Activated CD8-positive, alpha-beta T cell treated with anti-CD3 and anti-CD28 coated beads, Interleukin-2, amount 10 ng/mL, durations not matched to agents 7 days and 5 days (primary cell): ENCODE measurements at regions not wholly inside any gene's neighbourhood (a gene's known extent, or its start where the extent isn't known, plus 50 kb on each side); places are given as distances from the start of the nearest gene placed in this dataset.

ENCODE experiments used
- ATAC-seq: fragments of 150-1000 bp; cut with Tn5 transposase; one replicate; pipeline ENCODE4 v1.10.0; 2021; ENCODE audit warnings: moderate library complexity
- CTCF ChIA-PET: fragments of 350-600 bp; sonication (Branson Sonifier 250); formaldehyde crosslinking; loops from one replicate; lab custom pipeline; 2021; ENCODE audit warnings: antibody characterized with exemption; lab: Charles Lee
- POLR2A ChIA-PET: fragments of 350-600 bp; sonication (Branson Sonifier 250); formaldehyde crosslinking; loops from one replicate; lab custom pipeline; 2021; ENCODE audit warnings: antibody characterized with exemption; lab: Charles Lee
- DNase-seq: peaks from one replicate; pipeline ENCODE4 v3.0.0-alpha.2; 2020
- H3K27ac Mint-ChIP-seq: one replicate; pipeline ENCODE4 v1.8.0; 2021; ENCODE audit warnings: mild to moderate bottlenecking, mixed read lengths
- H3K27me3 Mint-ChIP-seq: one replicate; pipeline ENCODE4 v1.8.0; 2021; ENCODE audit warnings: low read depth, mixed read lengths
- H3K36me3 Mint-ChIP-seq: one replicate; pipeline ENCODE4 v1.8.0; 2021; ENCODE audit warnings: low read depth, mixed read lengths
- H3K4me1 Mint-ChIP-seq: one replicate; pipeline ENCODE4 v1.8.0; 2021; ENCODE audit warnings: low read depth, mixed read lengths
- H3K4me3 Mint-ChIP-seq: one replicate; pipeline ENCODE4 v1.8.0; 2021; ENCODE audit warnings: mild to moderate bottlenecking, mixed read lengths
- H3K9me3 Mint-ChIP-seq: one replicate; pipeline ENCODE4 v1.8.0; 2022; ENCODE audit warnings: mixed read lengths; ENCODE audit not compliant: insufficient read depth

- Mint-ChIP-seq H3K4me3 (no peak overlapping the region), H3K36me3 (no peaks in the 10 kb centered on the region), H3K27me3 (peaks cover 10% of the 10 kb centered on the region), H3K4me1 (no peaks in the 10 kb centered on the region), H3K9me3 (no peaks in the 10 kb centered on the region), H3K27ac (no peak overlapping the region)
- CTCF ChIA-PET, result no interaction called here
- ATAC-seq (no peak), DNase-seq (no peak)
- POLR2A ChIA-PET, result no interaction called here
Observed at GRCh38 chr3:194967151-194968117, 281.8 kb downstream of the FAM43A start.

- ChIA-PET CTCF (no interaction called here), POLR2A (no interaction called here)
- DNase-seq (no peak), ATAC-seq (no peak)
- Mint-ChIP-seq H3K4me1 (no peaks in the 10 kb centered on the region), H3K36me3 (no peaks in the 10 kb centered on the region), H3K27me3 (peaks cover 13% of the 10 kb centered on the region), H3K27ac (no peak overlapping the region), H3K9me3 (no peaks in the 10 kb centered on the region), H3K4me3 (no peak overlapping the region)
Observed at GRCh38 chr3:194970066-194970465, 284.4 kb downstream of the FAM43A start.

DNA sequence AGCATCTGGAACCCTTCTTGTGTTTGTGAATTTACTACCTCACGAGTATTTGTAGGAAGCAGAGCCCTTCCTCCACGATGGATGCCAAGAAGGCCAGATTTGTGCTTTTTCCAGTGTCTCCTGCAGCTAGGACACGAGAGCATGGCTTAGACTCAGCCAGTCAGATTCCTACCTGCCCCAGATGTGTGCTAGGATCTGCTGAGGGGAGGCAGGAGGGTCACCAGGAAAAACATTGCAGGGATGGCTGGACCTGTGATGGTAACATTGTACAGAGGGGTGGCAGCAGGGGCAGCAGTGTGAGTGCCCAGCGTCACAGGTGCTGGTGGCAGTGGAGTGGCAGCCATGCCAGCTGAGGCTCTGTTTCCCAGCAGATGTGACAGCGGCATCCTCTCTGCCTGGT lies 285.3 kb downstream of the FAM43A start:
- Mint-ChIP-seq H3K9me3 (no peaks in the 10 kb centered on the region), H3K27me3 (peaks cover 11% of the 10 kb centered on the region), H3K36me3 (no peaks in the 10 kb centered on the region), H3K4me3 (no peak overlapping the region), H3K4me1 (no peaks in the 10 kb centered on the region), H3K27ac (no peak overlapping the region)
- no peak for ATAC-seq
- ChIA-PET POLR2A (no interaction called here), CTCF (interaction anchor here (1.3 kb wide), 1 partner anchor 11 kb away, joined by 3 read pairs; no protein-coding TSS in a partner anchor)
- DNase-seq, result no peak

DNA sequence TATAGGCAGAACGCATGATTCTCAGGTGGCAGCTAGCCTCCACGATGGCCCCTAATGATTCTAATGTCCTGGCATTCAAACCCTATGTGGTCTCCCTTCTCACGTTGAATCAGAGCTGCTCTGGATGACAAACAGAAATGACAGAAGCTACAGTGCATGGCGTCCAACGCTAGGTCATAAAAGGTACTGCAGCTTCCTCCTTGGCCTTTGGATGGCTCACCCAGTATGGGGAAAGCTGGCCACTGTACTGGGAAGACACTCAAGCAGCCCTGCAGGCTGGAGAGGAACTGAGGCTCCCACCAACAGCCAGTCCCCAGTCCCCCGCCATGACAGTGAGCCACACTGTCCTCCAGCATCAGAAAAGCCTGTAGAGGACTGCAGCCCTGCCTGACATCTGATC lies 286.3 kb downstream of the FAM43A start:
- Mint-ChIP-seq H3K9me3 (no peaks in the 10 kb centered on the region), H3K27me3 (peaks cover 11% of the 10 kb centered on the region), H3K4me3 (no peak overlapping the region), H3K36me3 (no peaks in the 10 kb centered on the region), H3K27ac (no peak overlapping the region), H3K4me1 (no peaks in the 10 kb centered on the region)
- ChIA-PET POLR2A (no interaction called here), CTCF (interaction anchor here (1.3 kb wide), 1 partner anchor 10 kb away, joined by 3 read pairs; no protein-coding TSS in a partner anchor)
- DNase-seq, result no peak
- no peak for ATAC-seq

DNA sequence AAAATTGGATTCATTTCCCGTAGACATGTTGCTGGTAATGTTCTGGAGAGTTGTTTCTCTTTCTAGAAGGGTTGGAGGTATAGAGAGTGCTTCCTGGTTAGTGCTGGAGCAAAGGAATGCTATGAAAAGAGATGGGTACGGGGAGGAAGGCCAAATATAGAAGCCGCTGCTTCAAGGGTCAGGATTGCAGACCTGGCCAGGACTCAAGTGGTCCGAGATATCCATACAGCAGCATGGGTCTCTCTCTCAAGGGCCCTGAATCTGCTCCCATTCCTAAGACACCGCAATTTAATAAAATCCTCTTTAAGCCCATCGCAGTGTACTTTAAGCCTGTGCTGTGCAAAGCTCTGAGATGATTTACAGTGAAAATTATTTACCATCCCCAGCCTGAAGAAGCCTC lies 287.0 kb downstream of the FAM43A start:
- no peak overlapping the region for H3K27ac Mint-ChIP-seq
- no peaks in the 10 kb centered on the region for H3K36me3 Mint-ChIP-seq
- DNase-seq (no peak), ATAC-seq (no peak)
- CTCF ChIA-PET, result no interaction called here
- H3K27me3 Mint-ChIP-seq, result peaks cover 11% of the 10 kb centered on the region
- H3K4me1 Mint-ChIP-seq, result no peaks in the 10 kb centered on the region
- no peaks in the 10 kb centered on the region for H3K9me3 Mint-ChIP-seq
- H3K4me3 Mint-ChIP-seq, result no peak overlapping the region
- POLR2A ChIA-PET, result no interaction called here

- no peak for ATAC-seq
- peaks cover 17% of the 10 kb centered on the region for H3K27me3 Mint-ChIP-seq
- DNase-seq, result no peak
- POLR2A ChIA-PET, result no interaction called here
- no peak overlapping the region for H3K27ac Mint-ChIP-seq
- H3K4me1 Mint-ChIP-seq, result no peaks in the 10 kb centered on the region
- H3K4me3 Mint-ChIP-seq, result no peak overlapping the region
- H3K36me3 Mint-ChIP-seq, result no peaks in the 10 kb centered on the region
- CTCF ChIA-PET, result no interaction called here
- no peaks in the 10 kb centered on the region for H3K9me3 Mint-ChIP-seq
Observed at GRCh38 chr3:194973366-194974000, 287.8 kb downstream of the FAM43A start.

- H3K27ac Mint-ChIP-seq, result no peak overlapping the region
- H3K4me1 Mint-ChIP-seq, result no peaks in the 10 kb centered on the region
- DNase-seq (no peak), ATAC-seq (no peak)
- H3K27me3 Mint-ChIP-seq, result peaks cover 18% of the 10 kb centered on the region
- H3K9me3 Mint-ChIP-seq, result no peaks in the 10 kb centered on the region
- no peaks in the 10 kb centered on the region for H3K36me3 Mint-ChIP-seq
- H3K4me3 Mint-ChIP-seq, result no peak overlapping the region
- ChIA-PET CTCF (no interaction called here), POLR2A (no interaction called here)
Observed at GRCh38 chr3:194974468-194975135, 288.9 kb downstream of the FAM43A start.

GRCh38 chr3:194976049-194976451 lies 290.4 kb downstream of the FAM43A start:
- ChIA-PET POLR2A (no interaction called here), CTCF (no interaction called here)
- peaks cover 19% of the 10 kb centered on the region for H3K27me3 Mint-ChIP-seq
- no peaks in the 10 kb centered on the region for H3K4me1 Mint-ChIP-seq
- H3K9me3 Mint-ChIP-seq, result no peaks in the 10 kb centered on the region
- DNase-seq (no peak), ATAC-seq (no peak)
- H3K27ac Mint-ChIP-seq, result no peak overlapping the region
- H3K36me3 Mint-ChIP-seq, result no peaks in the 10 kb centered on the region
- no peak overlapping the region for H3K4me3 Mint-ChIP-seq

- POLR2A ChIA-PET, result interaction anchor here (0.6 kb wide), 1 partner anchor 29 kb away, joined by 3 read pairs; no protein-coding TSS in a partner anchor
- CTCF ChIA-PET, result no interaction called here
- H3K4me3 Mint-ChIP-seq, result no peak overlapping the region
- H3K4me1 Mint-ChIP-seq, result no peaks in the 10 kb centered on the region
- no peaks in the 10 kb centered on the region for H3K9me3 Mint-ChIP-seq
- H3K27me3 Mint-ChIP-seq, result peaks cover 22% of the 10 kb centered on the region
- no peak overlapping the region for H3K27ac Mint-ChIP-seq
- no peak for ATAC-seq
- no peaks in the 10 kb centered on the region for H3K36me3 Mint-ChIP-seq
- no peak for DNase-seq
Observed at GRCh38 chr3:194976874-194977273, 291.2 kb downstream of the FAM43A start.

DNA sequence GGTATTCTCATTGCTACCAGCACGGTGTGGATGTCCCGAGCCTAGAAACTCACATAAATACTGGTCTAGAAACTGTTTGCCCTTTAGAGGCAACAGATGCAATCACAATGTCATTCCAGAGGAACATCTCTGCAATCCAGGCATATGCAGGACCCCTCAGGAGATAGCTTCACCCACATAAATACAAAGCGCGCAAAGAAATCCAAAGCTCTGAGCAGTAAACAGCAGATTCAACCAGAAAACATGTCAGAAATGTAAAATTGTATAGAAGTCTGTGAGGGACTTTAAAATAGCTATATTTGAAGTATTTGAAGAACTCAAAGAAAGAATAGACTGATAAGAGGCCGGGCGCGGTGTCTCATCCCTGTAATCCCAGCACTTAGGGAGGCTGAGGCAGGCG lies 291.7 kb downstream of the FAM43A start:
- Mint-ChIP-seq H3K4me3 (no peak overlapping the region), H3K27me3 (peaks cover 24% of the 10 kb centered on the region), H3K36me3 (no peaks in the 10 kb centered on the region), H3K9me3 (no peaks in the 10 kb centered on the region), H3K27ac (no peak overlapping the region), H3K4me1 (no peaks in the 10 kb centered on the region)
- POLR2A ChIA-PET, result no interaction called here
- DNase-seq (no peak), ATAC-seq (no peak)
- CTCF ChIA-PET, result no interaction called here

- CTCF ChIA-PET, result no interaction called here
- DNase-seq (no peak), ATAC-seq (no peak)
- POLR2A ChIA-PET, result no interaction called here
- Mint-ChIP-seq H3K36me3 (no peaks in the 10 kb centered on the region), H3K4me1 (no peaks in the 10 kb centered on the region), H3K27ac (no peak overlapping the region), H3K4me3 (no peak overlapping the region), H3K27me3 (peaks cover 27% of the 10 kb centered on the region), H3K9me3 (no peaks in the 10 kb centered on the region)
Observed at GRCh38 chr3:194979173-194979572, 291.8 kb downstream of the XXYLT1 start.

DNA sequence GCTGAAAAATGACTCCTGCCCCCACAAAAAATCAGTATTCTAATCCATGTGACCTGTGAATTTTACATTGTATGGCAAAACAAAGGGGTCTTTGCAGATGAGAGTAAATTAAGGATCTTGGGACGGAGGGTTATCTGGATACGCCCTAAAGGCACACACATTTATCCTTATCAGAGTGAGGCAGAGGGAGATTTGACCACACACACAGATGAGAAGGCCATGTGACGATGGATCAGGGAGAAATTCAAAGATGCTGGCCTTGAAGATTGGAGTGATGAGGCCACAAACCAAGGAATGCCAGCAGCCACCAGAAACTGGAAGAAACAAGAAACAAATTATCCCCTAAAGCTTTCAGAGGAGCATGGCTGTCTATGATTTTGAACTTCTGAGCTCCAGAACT lies 288.5 kb downstream of the XXYLT1 start:
- Mint-ChIP-seq H3K36me3 (no peaks in the 10 kb centered on the region), H3K4me3 (no peak overlapping the region), H3K27me3 (peaks cover 37% of the 10 kb centered on the region), H3K9me3 (no peaks in the 10 kb centered on the region), H3K4me1 (no peaks in the 10 kb centered on the region), H3K27ac (no peak overlapping the region)
- POLR2A ChIA-PET, result no interaction called here
- DNase-seq (no peak), ATAC-seq (no peak)
- CTCF ChIA-PET, result interaction anchor here (1.2 kb wide), 1 partner anchor 11 kb away, joined by 3 read pairs; no protein-coding TSS in a partner anchor
